Left ventricle myocardium inferior (tissue), 1 donor: ENCODE measurements at regions not wholly inside any gene's neighbourhood (a gene's known extent, or its start where the extent isn't known, plus 50 kb on each side); places are given as distances from the start of the nearest gene placed in this dataset.
"Not testable (repeated sequence)": the region's sequence is repeated elsewhere in the genome, so short reads cannot be mapped to it uniquely, and the experiment has no call there.

Source experiments
- DNase-seq: peaks from one replicate; pipeline ENCODE4 v3.0.0-alpha.2; 2020
- H3K27ac ChIP-seq: fragments of 200-600 bp; replicated peaks from 2 replicates; pipeline ENCODE4 v1.8.0; 2021
- H3K27me3 ChIP-seq: fragments of 200-600 bp; 2 replicates; pipeline ENCODE4 v1.8.0; 2021; ENCODE audit warnings: low read depth
- H3K36me3 ChIP-seq: fragments of 200-600 bp; 2 replicates; pipeline ENCODE4 v1.8.0; 2021
- H3K4me1 ChIP-seq: fragments of 200-600 bp; 2 replicates; pipeline ENCODE4 v1.8.0; 2021
- H3K4me3 ChIP-seq: fragments of 200-600 bp; 2 replicates; pipeline ENCODE4 v1.8.0; 2021; ENCODE audit warnings: mild to moderate bottlenecking, moderate library complexity
- H3K9me3 ChIP-seq: fragments of 200-600 bp; replicated peaks from 2 replicates; pipeline ENCODE4 v1.8.0; 2021
- intact Hi-C: fragments of 100-400 bp; cut with micrococcal nuclease; formaldehyde crosslinking; loops from one replicate; pipeline ENCODE4 v1.11.0; 2022
- TF ChIP-seq, protein P1 (sequence below): fragments of 200-600 bp; IDR thresholded peaks from 2 replicates; pipeline ENCODE4 v1.8.0; 2021; ENCODE audit warnings: antibody characterized with exemption, mild to moderate bottlenecking, borderline replicate concordance
- donor health status: DM: no; HTN: yes; CAD: no; lungs with severe emphysema.

DNA sequence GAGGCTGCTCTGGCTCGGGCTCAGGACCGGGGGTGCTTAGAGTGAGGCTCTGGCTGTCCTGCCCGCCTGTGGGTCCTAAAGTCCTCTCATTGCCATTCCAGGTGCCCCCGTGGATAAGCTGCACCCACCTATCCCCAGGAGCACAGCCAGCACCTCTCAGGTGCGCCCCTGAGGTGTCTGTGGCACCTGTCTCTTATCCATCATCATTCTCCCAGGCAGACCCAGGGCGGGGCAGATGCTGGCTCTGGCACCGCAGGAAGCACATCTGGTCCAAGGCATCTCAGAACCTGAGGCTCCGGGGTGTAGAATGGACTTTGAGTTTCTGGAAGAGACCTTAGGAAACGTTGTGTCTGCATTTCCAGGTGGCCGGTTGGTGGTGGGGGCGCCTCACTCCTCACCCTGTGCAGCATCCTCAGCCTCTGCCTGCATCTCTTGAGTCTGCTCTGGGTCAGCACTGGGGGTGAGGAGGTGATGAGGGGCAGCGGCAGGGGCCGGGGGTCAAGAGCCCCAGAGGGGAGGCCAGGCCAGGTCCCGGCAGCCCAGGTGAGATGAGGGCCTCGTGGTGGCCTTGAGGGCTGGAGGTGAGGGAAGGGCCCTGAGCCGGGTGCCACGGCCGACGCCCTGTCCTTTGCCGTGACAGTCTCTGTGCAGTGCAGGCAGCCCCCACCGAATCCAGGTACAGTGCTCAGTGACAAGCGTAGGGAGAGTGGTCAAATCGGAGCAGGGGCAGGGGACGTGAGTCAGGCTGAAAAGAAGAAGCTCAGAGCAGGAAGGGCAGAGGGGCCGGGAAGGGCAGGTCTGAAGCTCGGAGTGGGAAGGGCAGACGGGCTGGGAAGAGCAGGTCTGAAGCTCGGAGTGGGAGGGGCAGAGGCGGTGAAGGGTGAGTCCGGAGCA is 173.5 kb downstream of the NPIPB11 start:
- intact Hi-C loops = no loop called here
- Histone ChIP-seq H3K9me3 (no peaks in the 10 kb centered on the region), H3K4me3 (no peak overlapping the region), H3K36me3 (no peaks in the 10 kb centered on the region), H3K4me1 (no peaks in the 10 kb centered on the region), H3K27me3 (no peaks in the 10 kb centered on the region), H3K27ac (no peak overlapping the region)
- DNase-seq = no peak
- TF ChIP-seq, protein P1, sequence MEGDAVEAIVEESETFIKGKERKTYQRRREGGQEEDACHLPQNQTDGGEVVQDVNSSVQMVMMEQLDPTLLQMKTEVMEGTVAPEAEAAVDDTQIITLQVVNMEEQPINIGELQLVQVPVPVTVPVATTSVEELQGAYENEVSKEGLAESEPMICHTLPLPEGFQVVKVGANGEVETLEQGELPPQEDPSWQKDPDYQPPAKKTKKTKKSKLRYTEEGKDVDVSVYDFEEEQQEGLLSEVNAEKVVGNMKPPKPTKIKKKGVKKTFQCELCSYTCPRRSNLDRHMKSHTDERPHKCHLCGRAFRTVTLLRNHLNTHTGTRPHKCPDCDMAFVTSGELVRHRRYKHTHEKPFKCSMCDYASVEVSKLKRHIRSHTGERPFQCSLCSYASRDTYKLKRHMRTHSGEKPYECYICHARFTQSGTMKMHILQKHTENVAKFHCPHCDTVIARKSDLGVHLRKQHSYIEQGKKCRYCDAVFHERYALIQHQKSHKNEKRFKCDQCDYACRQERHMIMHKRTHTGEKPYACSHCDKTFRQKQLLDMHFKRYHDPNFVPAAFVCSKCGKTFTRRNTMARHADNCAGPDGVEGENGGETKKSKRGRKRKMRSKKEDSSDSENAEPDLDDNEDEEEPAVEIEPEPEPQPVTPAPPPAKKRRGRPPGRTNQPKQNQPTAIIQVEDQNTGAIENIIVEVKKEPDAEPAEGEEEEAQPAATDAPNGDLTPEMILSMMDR = no peak

DNA sequence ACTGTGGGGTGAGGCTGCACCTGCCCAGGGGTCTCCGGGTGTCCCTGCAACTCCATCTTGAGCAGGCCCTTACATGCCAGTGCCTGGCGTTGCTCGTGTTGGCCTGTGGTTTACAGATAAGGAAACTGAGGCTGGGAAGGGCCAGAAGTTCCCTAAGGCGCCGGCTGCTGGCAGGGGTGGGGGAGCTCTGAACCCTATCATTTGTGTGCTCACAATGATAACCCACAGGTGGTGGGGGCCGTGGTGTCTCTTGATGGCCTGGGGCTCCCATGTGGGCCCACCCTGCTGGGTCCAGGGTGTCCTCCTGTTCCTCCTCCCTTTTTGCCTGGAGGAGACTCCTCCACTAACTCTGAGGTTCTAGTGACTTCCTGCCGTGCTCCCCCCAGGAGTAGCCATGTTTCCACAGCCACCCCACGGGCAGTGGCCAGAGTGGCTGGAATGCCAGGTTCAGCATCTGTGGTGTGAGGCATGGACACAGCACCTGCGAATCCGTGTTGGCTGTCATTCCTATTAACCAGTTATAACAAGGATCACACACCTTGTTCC is 174.3 kb downstream of the NPIPB11 start:
- not testable (repeated sequence) for DNase-seq

DNA sequence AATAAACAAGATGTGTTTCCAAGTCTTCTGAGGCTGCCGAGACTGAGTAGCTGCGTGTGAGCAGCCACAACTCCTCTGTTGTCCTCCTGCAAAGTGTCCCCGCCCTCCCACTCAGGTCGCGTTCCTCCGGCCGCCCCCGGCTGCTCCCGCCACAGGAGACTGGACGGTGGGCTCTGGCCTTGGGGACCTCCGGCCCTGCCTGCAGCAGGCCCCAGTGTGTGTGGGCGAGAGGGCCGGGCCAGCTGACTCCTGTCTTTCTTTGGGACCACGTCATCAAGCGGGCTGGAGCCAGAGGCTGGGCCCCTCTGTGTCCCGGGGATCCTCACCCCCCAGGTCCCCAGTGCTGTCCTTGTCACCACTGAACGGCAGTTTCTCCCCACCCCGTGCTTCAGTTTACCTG is 175.3 kb downstream of the NPIPB11 start:
- Histone ChIP-seq H3K27ac (peak overlapping the region; percentile 27), H3K4me3 (no peak overlapping the region), H3K27me3 (no peaks in the 10 kb centered on the region), H3K4me1 (no peaks in the 10 kb centered on the region), H3K9me3 (no peaks in the 10 kb centered on the region), H3K36me3 (no peaks in the 10 kb centered on the region)
- no peak for DNase-seq
- TF ChIP-seq, protein P1 = no peak
- intact Hi-C loops = no loop called here

More for the DNA sequence above, 174.3 kb downstream of the NPIPB11 start:
- H3K4me1 ChIP-seq, H3K27me3 ChIP-seq, H3K9me3 ChIP-seq, H3K36me3 ChIP-seq, H3K27ac ChIP-seq, intact Hi-C loops, H3K4me3 ChIP-seq: not testable (repeated sequence)

DNA sequence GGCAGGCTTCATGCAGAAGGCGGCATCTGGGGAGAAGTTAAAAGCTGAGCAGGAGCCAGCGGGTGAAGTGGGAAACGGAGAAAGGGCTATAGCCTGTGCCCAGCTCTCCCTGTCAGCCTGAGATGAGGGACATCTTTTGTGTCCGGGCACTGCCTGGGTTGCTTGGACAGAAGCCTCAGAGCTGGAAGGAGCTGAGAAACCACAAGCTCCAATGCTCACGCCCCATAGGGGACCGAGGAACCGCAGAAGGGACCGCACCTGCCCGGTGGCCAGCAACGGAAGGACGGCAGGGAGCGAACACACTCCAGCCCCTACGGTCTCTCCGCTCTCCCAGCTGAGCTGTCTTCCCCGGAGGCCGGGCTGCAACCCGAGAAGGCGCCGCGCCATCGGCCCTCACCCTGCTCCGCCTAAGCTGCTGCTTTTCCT is 175.8 kb downstream of the NPIPB11 start:
- H3K9me3 ChIP-seq = no peaks in the 10 kb centered on the region
- H3K4me1 ChIP-seq = no peaks in the 10 kb centered on the region
- intact Hi-C loops = no loop called here
- no peaks in the 10 kb centered on the region for H3K36me3 ChIP-seq
- H3K4me3 ChIP-seq = no peak overlapping the region
- TF ChIP-seq, protein P1 = no peak
- H3K27ac ChIP-seq = peak overlapping the region; percentile 12
- no peak for DNase-seq
- no peaks in the 10 kb centered on the region for H3K27me3 ChIP-seq

DNA sequence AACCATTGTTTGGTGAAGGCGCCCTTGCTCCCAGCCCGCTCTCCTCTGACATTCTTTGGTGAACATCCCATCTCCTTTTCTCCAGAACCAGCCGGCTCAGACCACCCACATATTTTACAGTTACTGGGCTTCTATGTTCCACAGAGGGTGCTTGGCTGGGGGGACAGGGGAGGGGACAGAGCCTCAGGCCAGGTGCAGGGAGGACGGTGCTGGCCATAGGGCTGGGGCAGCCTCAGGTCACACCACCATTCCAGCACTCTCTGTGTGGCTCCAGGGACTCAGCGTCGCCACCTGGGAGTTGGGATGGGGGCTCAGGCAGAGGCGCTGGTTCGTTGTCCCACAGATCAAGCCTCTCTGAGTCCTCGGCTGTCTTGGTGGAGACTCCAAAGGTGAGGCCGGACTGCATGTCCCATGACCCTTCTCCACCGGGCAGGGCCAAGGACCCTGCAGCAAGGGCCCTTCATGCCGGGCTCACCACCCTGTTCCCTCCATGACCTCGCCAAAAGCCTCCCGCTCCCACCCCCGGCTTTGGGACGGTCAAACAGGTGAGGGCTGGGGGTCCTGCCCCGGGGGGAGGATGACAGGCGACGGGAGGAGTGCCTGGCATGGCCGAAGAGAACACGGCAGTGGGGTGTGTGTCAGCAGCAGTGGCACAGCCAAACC is 176.4 kb downstream of the NPIPB11 start:
- H3K36me3 ChIP-seq, DNase-seq, H3K27ac ChIP-seq, intact Hi-C loops, H3K9me3 ChIP-seq, H3K27me3 ChIP-seq, H3K4me1 ChIP-seq, H3K4me3 ChIP-seq: not testable (repeated sequence)

DNA sequence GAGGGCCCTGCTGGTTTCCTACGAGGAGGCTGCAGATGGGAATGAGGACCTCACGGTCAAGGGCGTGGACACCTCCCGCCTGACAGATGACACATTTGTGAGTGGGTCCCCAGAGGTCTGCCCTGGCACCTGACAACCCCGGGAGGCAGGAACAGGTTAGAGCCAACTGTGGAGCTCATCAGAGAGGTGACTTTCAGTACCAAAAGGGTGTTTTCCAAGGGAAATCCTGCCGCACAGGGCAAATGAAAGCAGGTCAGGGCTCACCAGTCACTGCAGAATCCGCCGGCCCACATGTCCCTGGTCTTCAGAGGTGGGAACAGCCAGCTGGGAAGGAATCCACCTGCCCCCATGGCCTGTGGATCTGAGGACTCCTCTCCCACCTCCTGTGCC is 176.9 kb downstream of the NPIPB11 start:
- H3K27me3 ChIP-seq, intact Hi-C loops, DNase-seq, H3K4me1 ChIP-seq, H3K9me3 ChIP-seq, H3K4me3 ChIP-seq, H3K36me3 ChIP-seq, H3K27ac ChIP-seq: not testable (repeated sequence)

DNA sequence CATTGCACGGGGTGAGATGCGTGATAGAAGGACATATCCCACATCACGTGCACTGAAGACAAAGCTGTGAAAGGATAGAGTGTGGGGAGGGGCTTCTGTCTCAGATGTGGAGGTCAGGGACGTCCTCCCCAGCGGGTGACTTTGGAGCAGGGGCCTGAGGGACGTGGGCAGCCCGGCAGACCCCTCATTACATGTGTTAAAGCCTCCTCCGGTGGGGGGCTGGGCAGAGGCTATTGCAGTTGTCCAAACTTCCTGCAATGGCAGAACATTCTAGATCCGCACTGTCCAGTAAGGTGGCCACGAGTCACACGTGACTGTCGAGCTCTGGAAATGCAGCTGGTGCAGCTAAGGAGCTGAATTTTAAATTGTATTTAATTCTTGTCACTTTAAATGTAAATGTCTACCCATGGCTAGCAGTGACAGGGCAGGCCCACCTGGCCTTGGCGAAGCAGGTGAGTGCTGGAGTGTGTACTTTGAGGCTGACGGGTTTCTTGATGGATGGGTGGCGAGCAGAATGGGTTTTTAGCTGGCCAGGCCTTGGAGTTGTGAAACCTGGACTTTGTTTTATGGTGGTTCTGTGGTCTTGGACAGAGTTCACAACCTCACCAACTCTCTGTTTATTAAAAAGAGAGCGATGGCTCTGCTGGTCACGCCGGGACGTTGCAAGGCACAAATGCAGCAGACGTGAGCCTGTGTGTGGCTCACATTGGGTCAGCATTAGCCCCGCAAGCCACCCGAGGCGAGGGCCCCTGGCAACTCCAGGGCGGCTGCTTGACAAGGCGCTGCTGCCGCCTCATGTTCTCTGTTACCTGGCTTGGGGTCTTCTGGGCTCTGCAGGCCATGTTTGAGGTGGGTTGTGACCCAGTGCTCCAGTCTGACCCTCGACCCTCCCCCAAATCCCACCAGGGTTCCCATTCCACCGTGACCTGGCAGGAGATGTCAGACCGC is 177.6 kb downstream of the NPIPB11 start:
- H3K27ac ChIP-seq, H3K4me1 ChIP-seq, H3K27me3 ChIP-seq, DNase-seq, H3K9me3 ChIP-seq, H3K36me3 ChIP-seq, intact Hi-C loops, H3K4me3 ChIP-seq: not testable (repeated sequence)
